Stimulated activated CD8-positive, alpha-beta memory T cell treated with anti-CD3 and anti-CD28 coated beads, Interleukin-12 subunit alpha, Interleukin-12 subunit beta, amount 100 ng/mL, for 24 hours (primary cell): ENCODE measurements at regions not wholly inside any gene's neighbourhood (a gene's known extent, or its start where the extent isn't known, plus 50 kb on each side); places are given as distances from the start of the nearest gene placed in this dataset.
"Not testable (repeated sequence)": the region's sequence is repeated elsewhere in the genome, so short reads cannot be mapped to it uniquely, and the experiment has no call there.

ENCODE experiments used
- DNase-seq: peaks from one replicate; pipeline ENCODE4 v3.0.0-alpha.2; 2020; ENCODE audit errors: extremely low read depth

- DNase-seq: no peak
Observed at GRCh38 chr6:112579601-112580000, 232.5 kb downstream of the RFPL4B start.

GRCh38 chr6:112581015-112581414, 233.9 kb downstream of the RFPL4B start:
- no peak for DNase-seq

GRCh38 chr6:112590326-112590725, 243.2 kb downstream of the RFPL4B start:
- no peak for DNase-seq

- no peak for DNase-seq
Observed at GRCh38 chr6:112591329-112591728, 244.2 kb downstream of the RFPL4B start.

- no peak for DNase-seq
Observed at GRCh38 chr6:112592159-112592558, 245.0 kb downstream of the RFPL4B start.

GRCh38 chr6:112594886-112595594, 247.9 kb downstream of the RFPL4B start:
- DNase-seq: no peak

GRCh38 chr6:112595841-112596240, 248.7 kb downstream of the RFPL4B start:
- DNase-seq: no peak

- no peak for DNase-seq
Observed at GRCh38 chr6:112597176-112597575, 250.0 kb downstream of the RFPL4B start.

GRCh38 chr6:112600168-112600567, 253.0 kb downstream of the RFPL4B start:
- no peak for DNase-seq

- no peak for DNase-seq
Observed at GRCh38 chr6:112603726-112604125, 256.6 kb downstream of the RFPL4B start.

- DNase-seq: no peak
Observed at GRCh38 chr6:112606656-112607435, 259.7 kb downstream of the RFPL4B start.

GRCh38 chr6:112608925-112609324, 261.8 kb downstream of the RFPL4B start:
- not testable (repeated sequence) for DNase-seq

- no peak for DNase-seq
Observed at GRCh38 chr6:112613410-112613809, 266.3 kb downstream of the RFPL4B start.

- no peak for DNase-seq
Observed at GRCh38 chr6:112618849-112619248, 271.7 kb downstream of the RFPL4B start.

GRCh38 chr6:112620812-112621569, 273.9 kb downstream of the RFPL4B start:
- no peak for DNase-seq

GRCh38 chr6:112622036-112622435, 274.9 kb downstream of the RFPL4B start:
- no peak for DNase-seq

- no peak for DNase-seq
Observed at GRCh38 chr6:112626468-112627082, 279.4 kb downstream of the RFPL4B start.

GRCh38 chr6:112634376-112634775, 287.2 kb downstream of the RFPL4B start:
- no peak for DNase-seq

- no peak for DNase-seq
Observed at GRCh38 chr6:112636650-112637262, 289.6 kb downstream of the RFPL4B start.

GRCh38 chr6:112639391-112639831, 292.3 kb downstream of the RFPL4B start:
- no peak for DNase-seq

- no peak for DNase-seq
Observed at GRCh38 chr6:112640891-112641290, 293.8 kb downstream of the RFPL4B start.

- DNase-seq: no peak
Observed at GRCh38 chr6:112649853-112650252, 302.7 kb downstream of the RFPL4B start.
